Neural cell (in vitro differentiated cells): ENCODE measurements at regions not wholly inside any gene's neighbourhood (a gene's known extent, or its start where the extent isn't known, plus 50 kb on each side); places are given as distances from the start of the nearest gene placed in this dataset.

ENCODE experiments used
- H2AFZ ChIP-seq: fragments of 200-600, 300-800 bp; sonication (generic), shearing (Covaris generic); 2 replicates; pipeline ENCODE4 v1.6.0; 2014; ENCODE audit warnings: low read depth, mild to moderate bottlenecking, antibody characterized with exemption, low read length, moderate library complexity
- H3F3A ChIP-seq: fragments of 200-600 bp; shearing (Covaris generic); 2 replicates; pipeline ENCODE4 v1.6.1; 2016; ENCODE audit warnings: mild to moderate bottlenecking, moderate library complexity, mixed read lengths, antibody characterized with exemption, low read length; ENCODE audit not compliant: insufficient read depth, poor library complexity, severe bottlenecking
- H3K27ac ChIP-seq: fragments of 200-600, 300-800 bp; sonication (generic), shearing (Covaris generic); 2 replicates; pipeline ENCODE4 v1.5.1; 2014; ENCODE audit warnings: mild to moderate bottlenecking, low read length, moderate library complexity
- H3K27me3 ChIP-seq: fragments of 300-800, 200-600 bp; sonication (generic), shearing (Covaris generic); 2 replicates; pipeline ENCODE4 v1.6.0; 2014; ENCODE audit warnings: mild to moderate bottlenecking, low read depth, low read length, moderate library complexity; ENCODE audit not compliant: insufficient read depth
- H3K36me3 ChIP-seq: fragments of 300-800, 200-600 bp; sonication (generic), shearing (Covaris generic); 2 replicates; pipeline ENCODE4 v1.5.1; 2014; ENCODE audit warnings: mild to moderate bottlenecking, antibody characterized with exemption, low read length, moderate library complexity; ENCODE audit not compliant: insufficient read depth
- H3K4me2 ChIP-seq: fragments of 300-800, 200-600 bp; sonication (generic), shearing (Covaris generic); 2 replicates; pipeline ENCODE4 v1.6.0; 2014; ENCODE audit warnings: mild to moderate bottlenecking, low read length
- H3K4me3 ChIP-seq: fragments of 300-800, 200-600 bp; sonication (generic), shearing (Covaris generic); 2 replicates; pipeline ENCODE4 v1.5.1; 2014; ENCODE audit warnings: mild to moderate bottlenecking, low read length, moderate library complexity
- H3K79me2 ChIP-seq: fragments of 200-600 bp; shearing (Covaris generic); replicated peaks from 2 replicates; pipeline ENCODE4 v1.6.0; 2014; ENCODE audit warnings: mild to moderate bottlenecking, low read length, moderate library complexity; ENCODE audit not compliant: insufficient read depth
- H3K9ac ChIP-seq: fragments of 300-800, 200-600 bp; sonication (generic), shearing (Covaris generic); 2 replicates; pipeline ENCODE4 v1.6.1; 2016; ENCODE audit warnings: mild to moderate bottlenecking, low read length, mixed read lengths
- H3K9me2 ChIP-seq: fragments of 200-600 bp; shearing (Covaris generic); 2 replicates; pipeline ENCODE4 v1.6.1; 2016; ENCODE audit warnings: mild to moderate bottlenecking, low read length, mixed read lengths; ENCODE audit not compliant: insufficient read depth
- H3K9me3 ChIP-seq: fragments of 200-600, 300-800 bp; sonication (generic), shearing (Covaris generic); 2 replicates; pipeline ENCODE4 v1.6.1; 2016; ENCODE audit warnings: mild to moderate bottlenecking, mixed run types, low read length, moderate library complexity, mixed read lengths
- H4K20me1 ChIP-seq: fragments of 200-600 bp; shearing (Covaris generic); 2 replicates; pipeline ENCODE4 v1.6.1; 2016; ENCODE audit warnings: mild to moderate bottlenecking, mixed run types; ENCODE audit not compliant: insufficient read depth
- EP300 ChIP-seq: fragments of 450-650 bp; conservative IDR thresholded peaks from 2 replicates; pipeline ENCODE4 v1.6.1; 2014; ENCODE audit warnings: antibody characterized with exemption, mild to moderate bottlenecking, moderate library complexity; ENCODE audit not compliant: poor library complexity, severe bottlenecking
- EZH2 ChIP-seq: fragments of 200-600, 300-800 bp; shearing (Covaris generic), sonication (generic); IDR thresholded peaks from 2 replicates; pipeline ENCODE4 v1.6.1; 2014; ENCODE audit warnings: antibody characterized with exemption, low read length, borderline replicate concordance, mild to moderate bottlenecking; ENCODE audit not compliant: insufficient read depth, poor library complexity, severe bottlenecking
- MXI1 ChIP-seq: fragments of 450-650 bp; conservative IDR thresholded peaks from 2 replicates; pipeline ENCODE4 v1.6.1; 2014; ENCODE audit warnings: antibody characterized with exemption, mild to moderate bottlenecking; ENCODE audit not compliant: poor library complexity, severe bottlenecking
- POLR2AphosphoS5 ChIP-seq: IDR thresholded peaks from 2 replicates; pipeline ENCODE4 v1.6.1; 2012
- RAD21 ChIP-seq: fragments of 450-650 bp; conservative IDR thresholded peaks from 2 replicates; pipeline ENCODE4 v1.6.1; 2014; ENCODE audit warnings: antibody characterized with exemption, mild to moderate bottlenecking, moderate library complexity
- SMC3 ChIP-seq: fragments of 450-650 bp; conservative IDR thresholded peaks from 2 replicates; pipeline ENCODE4 v1.6.1; 2014; ENCODE audit warnings: antibody characterized with exemption, mild to moderate bottlenecking, moderate library complexity; ENCODE audit not compliant: poor library complexity
- TAF1 ChIP-seq: IDR thresholded peaks from 2 replicates; pipeline ENCODE4 v1.6.1; 2012; ENCODE audit warnings: low read depth
- TF ChIP-seq, protein P1 (sequence below): fragments of 450-650 bp; IDR thresholded peaks from 2 replicates; pipeline ENCODE4 v1.5.1; 2014; ENCODE audit warnings: antibody characterized with exemption, mild to moderate bottlenecking, moderate library complexity; ENCODE audit not compliant: poor library complexity, severe bottlenecking
- TF ChIP-seq, protein P2 (sequence below): IDR thresholded peaks from 2 replicates; pipeline ENCODE4 v1.6.1; 2012; ENCODE audit warnings: borderline replicate concordance

DNA sequence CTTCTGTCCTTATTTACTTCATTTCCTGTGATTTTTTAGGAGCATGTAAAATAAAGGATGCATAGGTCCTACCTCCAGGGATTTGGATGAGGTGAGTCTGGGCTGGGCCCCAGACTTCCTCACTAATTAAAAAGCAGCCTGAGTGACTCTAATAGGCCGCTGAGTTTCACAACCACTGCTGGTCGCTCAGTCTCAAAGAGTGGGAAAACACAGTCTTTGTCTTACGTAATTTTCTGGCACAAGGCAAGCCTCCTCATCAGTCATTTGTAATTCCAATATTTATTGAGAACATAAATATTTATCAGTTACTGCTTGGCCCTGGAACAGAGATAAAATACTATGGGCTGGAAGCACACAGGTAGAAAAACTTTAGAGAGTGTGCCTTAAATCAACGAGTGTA is 195.4 kb upstream of the RUNX1 start:
- TF ChIP-seq, protein P1, sequence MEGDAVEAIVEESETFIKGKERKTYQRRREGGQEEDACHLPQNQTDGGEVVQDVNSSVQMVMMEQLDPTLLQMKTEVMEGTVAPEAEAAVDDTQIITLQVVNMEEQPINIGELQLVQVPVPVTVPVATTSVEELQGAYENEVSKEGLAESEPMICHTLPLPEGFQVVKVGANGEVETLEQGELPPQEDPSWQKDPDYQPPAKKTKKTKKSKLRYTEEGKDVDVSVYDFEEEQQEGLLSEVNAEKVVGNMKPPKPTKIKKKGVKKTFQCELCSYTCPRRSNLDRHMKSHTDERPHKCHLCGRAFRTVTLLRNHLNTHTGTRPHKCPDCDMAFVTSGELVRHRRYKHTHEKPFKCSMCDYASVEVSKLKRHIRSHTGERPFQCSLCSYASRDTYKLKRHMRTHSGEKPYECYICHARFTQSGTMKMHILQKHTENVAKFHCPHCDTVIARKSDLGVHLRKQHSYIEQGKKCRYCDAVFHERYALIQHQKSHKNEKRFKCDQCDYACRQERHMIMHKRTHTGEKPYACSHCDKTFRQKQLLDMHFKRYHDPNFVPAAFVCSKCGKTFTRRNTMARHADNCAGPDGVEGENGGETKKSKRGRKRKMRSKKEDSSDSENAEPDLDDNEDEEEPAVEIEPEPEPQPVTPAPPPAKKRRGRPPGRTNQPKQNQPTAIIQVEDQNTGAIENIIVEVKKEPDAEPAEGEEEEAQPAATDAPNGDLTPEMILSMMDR: no peak
- TF ChIP-seq MXI1: no peak
- TF ChIP-seq RAD21: no peak
- no peak for TF ChIP-seq POLR2AphosphoS5
- TF ChIP-seq TAF1: no peak
- no peak for TF ChIP-seq EZH2
- TF ChIP-seq SMC3: no peak
- no peak for TF ChIP-seq EP300
- TF ChIP-seq, protein P2, sequence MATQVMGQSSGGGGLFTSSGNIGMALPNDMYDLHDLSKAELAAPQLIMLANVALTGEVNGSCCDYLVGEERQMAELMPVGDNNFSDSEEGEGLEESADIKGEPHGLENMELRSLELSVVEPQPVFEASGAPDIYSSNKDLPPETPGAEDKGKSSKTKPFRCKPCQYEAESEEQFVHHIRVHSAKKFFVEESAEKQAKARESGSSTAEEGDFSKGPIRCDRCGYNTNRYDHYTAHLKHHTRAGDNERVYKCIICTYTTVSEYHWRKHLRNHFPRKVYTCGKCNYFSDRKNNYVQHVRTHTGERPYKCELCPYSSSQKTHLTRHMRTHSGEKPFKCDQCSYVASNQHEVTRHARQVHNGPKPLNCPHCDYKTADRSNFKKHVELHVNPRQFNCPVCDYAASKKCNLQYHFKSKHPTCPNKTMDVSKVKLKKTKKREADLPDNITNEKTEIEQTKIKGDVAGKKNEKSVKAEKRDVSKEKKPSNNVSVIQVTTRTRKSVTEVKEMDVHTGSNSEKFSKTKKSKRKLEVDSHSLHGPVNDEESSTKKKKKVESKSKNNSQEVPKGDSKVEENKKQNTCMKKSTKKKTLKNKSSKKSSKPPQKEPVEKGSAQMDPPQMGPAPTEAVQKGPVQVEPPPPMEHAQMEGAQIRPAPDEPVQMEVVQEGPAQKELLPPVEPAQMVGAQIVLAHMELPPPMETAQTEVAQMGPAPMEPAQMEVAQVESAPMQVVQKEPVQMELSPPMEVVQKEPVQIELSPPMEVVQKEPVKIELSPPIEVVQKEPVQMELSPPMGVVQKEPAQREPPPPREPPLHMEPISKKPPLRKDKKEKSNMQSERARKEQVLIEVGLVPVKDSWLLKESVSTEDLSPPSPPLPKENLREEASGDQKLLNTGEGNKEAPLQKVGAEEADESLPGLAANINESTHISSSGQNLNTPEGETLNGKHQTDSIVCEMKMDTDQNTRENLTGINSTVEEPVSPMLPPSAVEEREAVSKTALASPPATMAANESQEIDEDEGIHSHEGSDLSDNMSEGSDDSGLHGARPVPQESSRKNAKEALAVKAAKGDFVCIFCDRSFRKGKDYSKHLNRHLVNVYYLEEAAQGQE: no peak
- Histone ChIP-seq H3K27ac (no peak overlapping the region), H3F3A (no peaks in the 10 kb centered on the region), H3K9me3 (no peaks in the 10 kb centered on the region), H3K4me2 (no peak overlapping the region), H3K9ac (no peak overlapping the region), H2AFZ (no peak overlapping the region), H4K20me1 (no peaks in the 10 kb centered on the region), H3K36me3 (no peaks in the 10 kb centered on the region), H3K4me3 (no peak overlapping the region), H3K79me2 (no peaks in the 10 kb centered on the region), H3K9me2 (no peaks in the 10 kb centered on the region), H3K27me3 (peaks cover 10% of the 10 kb centered on the region)

DNA sequence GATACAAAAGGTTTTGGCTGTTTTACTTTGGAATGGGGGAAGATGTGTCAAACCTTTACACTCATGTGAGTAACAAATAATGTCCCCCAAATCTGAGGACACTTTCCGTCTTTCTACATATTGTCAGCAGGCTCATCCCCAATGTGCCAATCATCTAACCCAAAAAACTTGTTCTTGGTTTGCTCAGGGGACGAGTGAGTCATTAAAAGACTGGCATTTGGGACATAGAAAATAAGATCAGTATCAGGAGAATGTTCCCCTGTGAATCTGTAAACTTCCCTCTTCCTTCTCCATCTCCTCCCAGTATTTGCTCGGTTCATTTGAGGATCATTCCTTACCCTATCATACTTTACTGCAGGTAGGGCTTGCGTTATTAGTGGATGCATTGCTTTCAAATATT is 194.1 kb upstream of the RUNX1 start:
- Histone ChIP-seq H3K36me3 (no peaks in the 10 kb centered on the region), H3K9me3 (no peaks in the 10 kb centered on the region), H3K4me2 (no peak overlapping the region), H3K4me3 (no peak overlapping the region), H3K27ac (no peak overlapping the region), H2AFZ (no peak overlapping the region), H3K27me3 (peaks cover 16% of the 10 kb centered on the region), H3F3A (no peaks in the 10 kb centered on the region), H4K20me1 (no peaks in the 10 kb centered on the region), H3K9me2 (no peaks in the 10 kb centered on the region), H3K9ac (no peak overlapping the region), H3K79me2 (no peaks in the 10 kb centered on the region)
- TF ChIP-seq SMC3 (no peak), POLR2AphosphoS5 (no peak), EP300 (no peak), TAF1 (no peak), EZH2 (no peak), MXI1 (no peak), RAD21 (no peak)
- TF ChIP-seq, protein P1: no peak
- TF ChIP-seq, protein P2: no peak
